Endodermal cell (in vitro differentiated cells): ENCODE measurements at regions not wholly inside any gene's neighbourhood (a gene's known extent, or its start where the extent isn't known, plus 50 kb on each side); places are given as distances from the start of the nearest gene placed in this dataset.

ENCODE experiments used
- DNase-seq: peaks from one replicate; pipeline ENCODE4 v3.0.0-alpha.2; 2017
- H3K27ac ChIP-seq: 2 replicates; pipeline ENCODE4 v1.5.1; 2013; ENCODE audit warnings: mild to moderate bottlenecking, low read depth, low read length, moderate library complexity
- H3K27me3 ChIP-seq: 2 replicates; pipeline ENCODE4 v1.6.1; 2013; ENCODE audit warnings: mild to moderate bottlenecking, low read length, moderate library complexity; ENCODE audit not compliant: insufficient read depth, control insufficient read depth, poor library complexity, severe bottlenecking
- H3K36me3 ChIP-seq: 2 replicates; pipeline ENCODE4 v1.7.0; 2013; ENCODE audit warnings: mild to moderate bottlenecking, low read length, moderate library complexity; ENCODE audit not compliant: control insufficient read depth, insufficient read depth
- H3K4me1 ChIP-seq: one replicate; pipeline ENCODE4 v1.7.0; 2013; ENCODE audit warnings: low read length; ENCODE audit not compliant: control insufficient read depth, insufficient read depth
- H3K4me3 ChIP-seq: 2 replicates; pipeline ENCODE4 v1.5.1; 2013; ENCODE audit warnings: mild to moderate bottlenecking, low read length, moderate library complexity
- H3K9ac ChIP-seq: 2 replicates; pipeline ENCODE4 v1.6.1; 2013; ENCODE audit warnings: mild to moderate bottlenecking, low read length, moderate library complexity; ENCODE audit not compliant: poor library complexity, severe bottlenecking; ENCODE audit errors: extremely low read depth
- H3K9me3 ChIP-seq: 2 replicates; pipeline ENCODE4 v1.6.1; 2013; ENCODE audit warnings: mild to moderate bottlenecking, low read length, moderate library complexity; ENCODE audit not compliant: control insufficient read depth
- H3K27ac Mint-ChIP-seq: 2 replicates; pipeline ENCODE4 v1.8.0; 2020; ENCODE audit warnings: mixed read lengths
- H3K27me3 Mint-ChIP-seq: 2 replicates; pipeline ENCODE4 v1.8.0; 2021; ENCODE audit warnings: mild to moderate bottlenecking, mixed read lengths; ENCODE audit not compliant: insufficient read depth
- H3K36me3 Mint-ChIP-seq: 2 replicates; pipeline ENCODE4 v1.8.0; 2020; ENCODE audit warnings: low read depth, mixed read lengths
- H3K4me1 Mint-ChIP-seq: 2 replicates; pipeline ENCODE4 v1.8.0; 2020; ENCODE audit warnings: mixed read lengths
- H3K4me3 Mint-ChIP-seq: 2 replicates; pipeline ENCODE4 v1.8.0; 2020; ENCODE audit warnings: mild to moderate bottlenecking, moderate library complexity, mixed read lengths
- H3K9me3 Mint-ChIP-seq: 2 replicates; pipeline ENCODE4 v1.8.0; 2020; ENCODE audit warnings: mild to moderate bottlenecking, mixed read lengths
- CTCF ChIP-seq: fragments of 200-600 bp; sonication (generic); conservative IDR thresholded peaks from 2 replicates; pipeline ENCODE4 v1.5.0; 2021; ENCODE audit warnings: antibody characterized with exemption, mild to moderate bottlenecking
- WGBS, 2 experiments: methylation state at CpG; one replicate each; pipeline versions ENCODE4 v1.1.5 to v1.1.7; 2013; ENCODE audit warnings: missing lambda C conversion rate in 2 of 2, mixed read lengths in 1 of 2; ENCODE audit not compliant: insufficient coverage in 1 of 2, insufficient read length in 1 of 2; 5-methylcytosine and 5-hydroxymethylcytosine counted together

- no peak for DNase-seq
- Histone ChIP-seq H3K9me3 (no peaks in the 10 kb centered on the region), H3K36me3 (no peaks in the 10 kb centered on the region), H3K4me1 (no peaks in the 10 kb centered on the region), H3K9ac (no peak overlapping the region), H3K27ac (no peak overlapping the region), H3K27me3 (no peaks in the 10 kb centered on the region), H3K4me3 (no peak overlapping the region)
- Mint-ChIP-seq H3K4me1 (no peaks in the 10 kb centered on the region), H3K9me3 (no peaks in the 10 kb centered on the region), H3K4me3 (no peak overlapping the region), H3K36me3 (no peaks in the 10 kb centered on the region), H3K27me3 (no peaks in the 10 kb centered on the region), H3K27ac (no peak overlapping the region)
- 86% methylated on average over 1 of the region's 1 CpG; no CpG with 5 or more reads in 1 of the 2 experiments for WGBS, 2 experiments
- TF ChIP-seq CTCF: no peak
Observed at GRCh38 chr7:110001254-110001938, 1089.5 kb upstream of the LRRN3 start.

- Mint-ChIP-seq H3K9me3 (no peaks in the 10 kb centered on the region), H3K27ac (no peak overlapping the region)
- H3K4me1 ChIP-seq: no peaks in the 10 kb centered on the region
Observed at GRCh38 chr7:110003827-110004226, 1087.1 kb upstream of the LRRN3 start.

GRCh38 chr7:110007320-110008063 is 1083.4 kb upstream of the LRRN3 start:
- Mint-ChIP-seq H3K4me1 (peaks cover 4% of the 10 kb centered on the region), H3K36me3 (no peaks in the 10 kb centered on the region), H3K9me3 (no peaks in the 10 kb centered on the region), H3K4me3 (no peak overlapping the region), H3K27ac (no peak overlapping the region), H3K27me3 (no peaks in the 10 kb centered on the region)
- H3K9ac ChIP-seq: no peak overlapping the region
- no peak for TF ChIP-seq CTCF
- DNase-seq: no peak
- WGBS, 2 experiments: 93 to 100% methylated on average over 1 to 4 of the region's 4 CpGs
- no peaks in the 10 kb centered on the region for H3K27me3 ChIP-seq
- H3K9me3 ChIP-seq: no peaks in the 10 kb centered on the region
- H3K27ac ChIP-seq: no peak overlapping the region
- H3K4me1 ChIP-seq: no peaks in the 10 kb centered on the region
- H3K4me3 ChIP-seq: no peak overlapping the region
- no peaks in the 10 kb centered on the region for H3K36me3 ChIP-seq

More at GRCh38 chr7:110003827-110004226, 1087.1 kb upstream of the LRRN3 start:
- TF ChIP-seq CTCF: peak; percentile 44
- Mint-ChIP-seq H3K27me3 (no peaks in the 10 kb centered on the region), H3K4me3 (no peak overlapping the region), H3K36me3 (no peaks in the 10 kb centered on the region), H3K4me1 (no peaks in the 10 kb centered on the region)
- Histone ChIP-seq H3K9ac (no peak overlapping the region), H3K27me3 (no peaks in the 10 kb centered on the region), H3K9me3 (no peaks in the 10 kb centered on the region), H3K27ac (no peak overlapping the region), H3K36me3 (no peaks in the 10 kb centered on the region), H3K4me3 (no peak overlapping the region)
- 69% methylated on average over 1 of the region's 1 CpG; no CpG with 5 or more reads in 1 of the 2 experiments for WGBS, 2 experiments
- no peak for DNase-seq
